ENCODE measurements at regions not wholly inside any gene's neighbourhood (a gene's known extent, or its start where the extent isn't known, plus 50 kb on each side); places are given as distances from the start of the nearest gene placed in this dataset.

GRCh38 chr5:91521334-91521733, 138.2 kb upstream of the ARRDC3 start (continued):
- no peak for TF ChIP-seq POLR2AphosphoS5 (IDR thresholded peaks at IDR 0.05; ENCODE audit: low read depth)
- no peak for TF ChIP-seq EZH2 (IDR thresholded peaks at IDR 0.05; ENCODE audit: low read depth, unreplicated experiment)
- TF ChIP-seq NANOG (IDR thresholded peaks at IDR 0.05; ENCODE audit: borderline replicate concordance): no peak

- TF ChIP-seq CTCF (conservative IDR thresholded peaks at IDR 0.05; ENCODE audit: low read depth in 2 of 2) (no peak), CREB1 (CRISPR knock-in tag; IDR thresholded peaks at IDR 0.05; ENCODE audit: low read depth) (no peak), EZH2 (IDR thresholded peaks at IDR 0.05; ENCODE audit: low read depth, unreplicated experiment) (no peak), REST (IDR thresholded peaks at IDR 0.05; ENCODE audit: unreplicated experiment) (no peak), ZNF331 (CRISPR knock-in tag; IDR thresholded peaks at IDR 0.05; ENCODE audit: low read depth) (no peak), NANOG (IDR thresholded peaks at IDR 0.05; ENCODE audit: borderline replicate concordance) (no peak), ZNF114 (CRISPR knock-in tag; IDR thresholded peaks at IDR 0.05) (no peak), ETS1 (IDR thresholded peaks at IDR 0.05) (no peak)
- H3K27me3 ChIP-seq (ENCODE audit: insufficient read depth): no peaks in the 10 kb centered on the region
- no peaks in the 10 kb centered on the region for H4K20me1 ChIP-seq (replicated peaks; ENCODE audit: insufficient read depth)
Measured at GRCh38 chr5:91514400-91514799, 131.3 kb upstream of the ARRDC3 start.

More at GRCh38 chr5:91514400-91514799, 131.3 kb upstream of the ARRDC3 start:
- Mint-ChIP-seq H3K27ac (no peak overlapping the region), H3K4me3 (no peak overlapping the region), H3K4me1 (0 out of 3 replicates have a peak, but pooled peaks cover 2% of the 10 kb centered on the region), H3K27me3 (ENCODE audit: insufficient read depth, low read depth, poor library complexity) (no peaks in the 10 kb centered on the region), H3K9me3 (no peaks in the 10 kb centered on the region), H3K36me3 (ENCODE audit: low read depth) (no peaks in the 10 kb centered on the region)
- Histone ChIP-seq H3K36me3 (ENCODE audit: insufficient read depth) (no peaks in the 10 kb centered on the region), H3F3A (replicated peaks; ENCODE audit: low read depth) (no peaks in the 10 kb centered on the region), H3K9me2 (ENCODE audit: insufficient read depth) (no peaks in the 10 kb centered on the region), H3K4me1 (ENCODE audit: insufficient read depth) (no peaks in the 10 kb centered on the region), H2AFZ (no peak overlapping the region), H3K4me2 (no peak overlapping the region), H3K79me2 (replicated peaks; ENCODE audit: insufficient read depth) (no peaks in the 10 kb centered on the region), H3K4me3 (no peak overlapping the region), H3K27ac (ENCODE audit: low read depth) (no peak overlapping the region)
- DNase-seq (ENCODE audit: low spot score) (no peak), ATAC-seq (no peak)

Data from GM23338 (cell line).